ENCODE measurements at regions not wholly inside any gene's neighbourhood (a gene's known extent, or its start where the extent isn't known, plus 50 kb on each side); places are given as distances from the start of the nearest gene placed in this dataset.

GRCh38 chr5:110075656-110076055, 385.9 kb downstream of the MAN2A1 start:
- 83% methylated on average over 1 of the region's 1 CpG for WGBS
- no peak for DNase-seq (ENCODE audit: low spot score)
- H3K36me3 ChIP-seq: no peaks in the 10 kb centered on the region
- H3K9me3 ChIP-seq: no peaks in the 10 kb centered on the region
- intact Hi-C loops (cut with DNase I): no loop called here
- H3K27me3 ChIP-seq (replicated peaks; ENCODE audit: insufficient read depth): no peaks in the 10 kb centered on the region
- H3K4me1 ChIP-seq (replicated peaks): no peaks in the 10 kb centered on the region
- H3K4me3 ChIP-seq: no peak overlapping the region
- no peak overlapping the region for H3K27ac ChIP-seq
- no peak for TF ChIP-seq POLR2A (IDR thresholded peaks at IDR 0.05)

GRCh38 chr5:110077147-110077546, 387.4 kb downstream of the MAN2A1 start:
- Histone ChIP-seq H3K4me1 (replicated peaks) (no peaks in the 10 kb centered on the region), H3K9me3 (no peaks in the 10 kb centered on the region), H3K27ac (no peak overlapping the region), H3K4me3 (no peak overlapping the region), H3K27me3 (replicated peaks; ENCODE audit: insufficient read depth) (no peaks in the 10 kb centered on the region), H3K36me3 (no peaks in the 10 kb centered on the region)
- no peak for DNase-seq (ENCODE audit: low spot score)
- TF ChIP-seq CTCF (IDR thresholded peaks at IDR 0.05) (no peak), POLR2AphosphoS5 (IDR thresholded peaks at IDR 0.05) (no peak), POLR2A (IDR thresholded peaks at IDR 0.05) (no peak)
- intact Hi-C loops (cut with DNase I): no loop called here
- 75% methylated on average over 3 of the region's 3 CpGs for WGBS

GRCh38 chr5:110082194-110082593, 392.5 kb downstream of the MAN2A1 start:
- H3K9me3 ChIP-seq: no peaks in the 10 kb centered on the region
- no peaks in the 10 kb centered on the region for H3K27me3 ChIP-seq (replicated peaks; ENCODE audit: insufficient read depth)
- H3K4me1 ChIP-seq (replicated peaks): no peaks in the 10 kb centered on the region
- H3K27ac ChIP-seq: no peak overlapping the region
- no peak overlapping the region for H3K4me3 ChIP-seq
- no peaks in the 10 kb centered on the region for H3K36me3 ChIP-seq
- no peak for DNase-seq (ENCODE audit: low spot score)
- 86% methylated on average over 3 of the region's 3 CpGs for WGBS
- intact Hi-C loops (cut with DNase I): no loop called here
- no peak for TF ChIP-seq POLR2AphosphoS5 (IDR thresholded peaks at IDR 0.05)
- TF ChIP-seq CTCF (IDR thresholded peaks at IDR 0.05): no peak
- no peak for TF ChIP-seq POLR2A (IDR thresholded peaks at IDR 0.05)

- Histone ChIP-seq H3K27me3 (replicated peaks; ENCODE audit: insufficient read depth) (no peaks in the 10 kb centered on the region), H3K4me3 (no peak overlapping the region), H3K36me3 (no peaks in the 10 kb centered on the region), H3K4me1 (replicated peaks) (no peaks in the 10 kb centered on the region), H3K27ac (no peak overlapping the region), H3K9me3 (no peaks in the 10 kb centered on the region)
- no peak for TF ChIP-seq CTCF (IDR thresholded peaks at IDR 0.05)
- TF ChIP-seq POLR2AphosphoS5 (IDR thresholded peaks at IDR 0.05): no peak
- TF ChIP-seq POLR2A (IDR thresholded peaks at IDR 0.05): no peak
- no peak for DNase-seq (ENCODE audit: low spot score)
- 97% methylated on average over 2 of the region's 2 CpGs for WGBS
- intact Hi-C loops (cut with DNase I): no loop called here
Observed at GRCh38 chr5:110082863-110083262, 393.1 kb downstream of the MAN2A1 start.

- intact Hi-C loops (cut with DNase I): no loop called here
- H3K4me1 ChIP-seq (replicated peaks): no peaks in the 10 kb centered on the region
- H3K27ac ChIP-seq: no peak overlapping the region
- no peak for TF ChIP-seq POLR2AphosphoS5 (IDR thresholded peaks at IDR 0.05)
- no peaks in the 10 kb centered on the region for H3K27me3 ChIP-seq (replicated peaks; ENCODE audit: insufficient read depth)
- no peaks in the 10 kb centered on the region for H3K36me3 ChIP-seq
- no peak overlapping the region for H3K4me3 ChIP-seq
- no peaks in the 10 kb centered on the region for H3K9me3 ChIP-seq
- WGBS: 98% methylated on average over 1 of the region's 1 CpG
- DNase-seq (ENCODE audit: low spot score): no peak
Observed at GRCh38 chr5:110085826-110086225, 396.1 kb downstream of the MAN2A1 start.

GRCh38 chr5:110086658-110087388, 397.1 kb downstream of the MAN2A1 start:
- no peak for TF ChIP-seq CTCF (IDR thresholded peaks at IDR 0.05)
- TF ChIP-seq POLR2AphosphoS5 (IDR thresholded peaks at IDR 0.05): peak; percentile 44
- intact Hi-C loops (cut with DNase I): no loop called here
- Histone ChIP-seq H3K27me3 (replicated peaks; ENCODE audit: insufficient read depth) (no peaks in the 10 kb centered on the region), H3K36me3 (no peaks in the 10 kb centered on the region), H3K4me3 (no peak overlapping the region), H3K9me3 (no peaks in the 10 kb centered on the region), H3K27ac (no peak overlapping the region), H3K4me1 (replicated peaks) (no peaks in the 10 kb centered on the region)
- WGBS: 39% methylated on average over 6 of the region's 6 CpGs
- DNase-seq (ENCODE audit: low spot score): peak; percentile 48
